Esophagus muscularis mucosa (tissue), 3 donors: ENCODE measurements at regions not wholly inside any gene's neighbourhood (a gene's known extent, or its start where the extent isn't known, plus 50 kb on each side); places are given as distances from the start of the nearest gene placed in this dataset.

Experiments
- CTCF ChIP-seq, 3 experiments: fragments of 200-600 bp in 2 of 3; fragments of 450-650 bp in 1 of 3; sonication (generic) in 2 of 3; IDR thresholded peaks; one replicate each; pipeline ENCODE4 v1.5.1; 2017 to 2019; ENCODE audit warnings: antibody characterized with exemption in 3 of 3, mild to moderate bottlenecking in 2 of 3, moderate library complexity in 1 of 3
- EP300 ChIP-seq: sonication (generic); formaldehyde crosslinking; IDR thresholded peaks from one replicate; pipeline ENCODE4 v1.6.1; 2017; ENCODE audit warnings: antibody characterized with exemption

- no peak for TF ChIP-seq EP300
- TF ChIP-seq CTCF (IDR thresholded peaks at IDR 0.05) = no peak
Observed at GRCh38 chr7:106603346-106603745, 57.6 kb downstream of the CCDC71L start.
